ENCODE measurements at regions not wholly inside any gene's neighbourhood (a gene's known extent, or its start where the extent isn't known, plus 50 kb on each side); places are given as distances from the start of the nearest gene placed in this dataset.
"Not testable (repeated sequence)": the region's sequence is repeated elsewhere in the genome, so short reads cannot be mapped to it uniquely, and the experiment has no call there.

- no peak for DNase-seq
Measured at GRCh38 chr3:39558775-39559306, 91.4 kb downstream of the MOBP start.

GRCh38 chr3:39559543-39559942, 92.1 kb downstream of the MOBP start:
- no peak for DNase-seq

- no peak for DNase-seq
Measured at GRCh38 chr3:39568508-39568907, 101.0 kb downstream of the MOBP start.

GRCh38 chr3:39569095-39569494, 101.6 kb downstream of the MOBP start:
- DNase-seq, result no peak

GRCh38 chr3:39573392-39573791, 105.9 kb downstream of the MOBP start:
- DNase-seq, result no peak

GRCh38 chr3:39577541-39577940, 110.1 kb downstream of the MOBP start:
- no peak for DNase-seq

- not testable (repeated sequence) for DNase-seq
Measured at GRCh38 chr3:39586215-39586614, 118.7 kb downstream of the MOBP start.

- no peak for DNase-seq
Measured at GRCh38 chr3:39587113-39587512, 119.6 kb downstream of the MOBP start.

GRCh38 chr3:39590806-39591205, 123.3 kb downstream of the MOBP start:
- peak in 8 of 56 donors; percentile 0 to 15 (median 4) for DNase-seq

- DNase-seq, result no peak
Measured at GRCh38 chr3:39592311-39593050, 125.0 kb downstream of the MOBP start.

GRCh38 chr3:39593341-39593740, 125.9 kb downstream of the MOBP start:
- no peak for DNase-seq

- DNase-seq, result no peak
Measured at GRCh38 chr3:39601241-39601640, 133.8 kb downstream of the MOBP start.

- DNase-seq, result no peak
Measured at GRCh38 chr3:39605837-39606236, 138.4 kb downstream of the MOBP start.

GRCh38 chr3:39626198-39626597, 158.7 kb downstream of the MOBP start:
- no peak for DNase-seq

- DNase-seq, result no peak
Measured at GRCh38 chr3:39631136-39631535, 163.7 kb downstream of the MOBP start.

- DNase-seq, result no peak
Measured at GRCh38 chr3:39637807-39638206, 170.3 kb downstream of the MOBP start.

GRCh38 chr3:39638301-39638700, 170.8 kb downstream of the MOBP start:
- no peak for DNase-seq

GRCh38 chr3:39639344-39640236, 169.8 kb upstream of the MYRIP start:
- DNase-seq, result peak in 12 of 56 donors; percentile 1 to 43 (median 6)

GRCh38 chr3:39641274-39641673, 168.1 kb upstream of the MYRIP start:
- no peak for DNase-seq

- no peak for DNase-seq
Measured at GRCh38 chr3:39644176-39644575, 165.2 kb upstream of the MYRIP start.

- not testable (repeated sequence) for DNase-seq
Measured at GRCh38 chr3:39651256-39651655, 158.2 kb upstream of the MYRIP start.

GRCh38 chr3:39651993-39652739, 157.2 kb upstream of the MYRIP start:
- DNase-seq, result no peak

Measured in nucleus accumbens (tissue), 56 donors.